CD4-positive, alpha-beta T cell (primary cell): ENCODE measurements at regions not wholly inside any gene's neighbourhood (a gene's known extent, or its start where the extent isn't known, plus 50 kb on each side); places are given as distances from the start of the nearest gene placed in this dataset.

Experiments
- ATAC-seq: fragments of 200-7000 bp; cut with Tn5 transposase; one replicate; pipeline ENCODE4 v1.10.0; 2022; ENCODE audit warnings: mild to moderate bottlenecking; ENCODE audit not compliant: poor library complexity
- CTCF ChIA-PET: fragments of 350-600 bp; sonication (Branson Sonifier 250); formaldehyde crosslinking; loops from one replicate; lab custom pipeline; 2021; ENCODE audit warnings: antibody characterized with exemption, inconsistent platforms; lab: Charles Lee
- POLR2A ChIA-PET: fragments of 350-600 bp; sonication (Branson Sonifier 250); formaldehyde crosslinking; loops from one replicate; lab custom pipeline; 2021; ENCODE audit warnings: antibody characterized with exemption, inconsistent platforms; lab: Charles Lee
- DNase-seq, 14 experiments: peaks; one replicate each; pipeline ENCODE4 v3.0.0-alpha.2; 2013 to 2020; ENCODE audit warnings: mixed read lengths in 2 of 14
- H3K27ac ChIP-seq, 2 donors: one replicate each; pipeline versions ENCODE4 v1.5.1 to v1.7.0; 2013; ENCODE audit warnings: low read length in 2 of 2, low read depth in 1 of 2, mild to moderate bottlenecking in 1 of 2
- H3K27me3 ChIP-seq, 2 experiments: 1 replicate in 1 of 2; 2 replicates in 1 of 2; pipeline versions ENCODE4 v1.6.1 to v1.7.0; 2013; ENCODE audit warnings: low read length in 2 of 2, control low read depth in 1 of 2, mild to moderate bottlenecking in 1 of 2, moderate library complexity in 1 of 2; ENCODE audit not compliant: insufficient read depth in 2 of 2, control insufficient read depth in 1 of 2
- H3K36me3 ChIP-seq: one replicate; pipeline ENCODE4 v1.6.1; 2013; ENCODE audit warnings: low read length, control low read depth; ENCODE audit not compliant: insufficient read depth
- H3K4me1 ChIP-seq: one replicate; pipeline ENCODE4 v1.6.1; 2013; ENCODE audit warnings: low read length, control low read depth; ENCODE audit not compliant: insufficient read depth
- H3K4me3 ChIP-seq: one replicate; pipeline ENCODE4 v1.5.1; 2013; ENCODE audit warnings: mild to moderate bottlenecking, low read length, moderate library complexity
- H3K9me3 ChIP-seq, 2 experiments: 1 replicate in 1 of 2; 2 replicates in 1 of 2; pipeline versions ENCODE4 v1.6.1 to v1.7.0; 2013; ENCODE audit warnings: low read length in 2 of 2, mild to moderate bottlenecking in 2 of 2, control low read depth in 1 of 2, moderate library complexity in 1 of 2; ENCODE audit not compliant: control insufficient read depth in 1 of 2, insufficient read depth in 1 of 2
- H3K27ac Mint-ChIP-seq: one replicate; pipeline ENCODE4 v1.8.0; 2020; ENCODE audit warnings: mixed read lengths
- H3K27me3 Mint-ChIP-seq: one replicate; pipeline ENCODE4 v1.8.0; 2021; ENCODE audit warnings: mixed read lengths
- H3K36me3 Mint-ChIP-seq: one replicate; pipeline ENCODE4 v1.8.0; 2021; ENCODE audit warnings: low read depth, mixed read lengths
- H3K4me1 Mint-ChIP-seq: one replicate; pipeline ENCODE4 v1.8.0; 2021; ENCODE audit warnings: low read depth, mixed read lengths
- H3K4me3 Mint-ChIP-seq: one replicate; pipeline ENCODE4 v1.8.0; 2020; ENCODE audit warnings: mild to moderate bottlenecking, mixed read lengths
- H3K9me3 Mint-ChIP-seq: one replicate; pipeline ENCODE4 v1.8.0; 2020; ENCODE audit warnings: mixed read lengths
- intact Hi-C, 2 experiments: fragments of 100-400 bp; cut with DNase I in 1 of 2; cut with micrococcal nuclease in 1 of 2; formaldehyde crosslinking; loops; one replicate each; pipeline versions ENCODE4 v1.15.1 to v1.9.0; 2023 to 2025; cut with DNase I, micrococcal nuclease
- TF ChIP-seq, protein P1 (sequence below): fragments of 200-600 bp; IDR thresholded peaks from one replicate; pipeline ENCODE4 v1.8.0; 2022; ENCODE audit warnings: antibody characterized with exemption, mild to moderate bottlenecking

GRCh38 chr12:13431041-13431440 lies 234.5 kb downstream of the EMP1 start:
- TF ChIP-seq, protein P1, sequence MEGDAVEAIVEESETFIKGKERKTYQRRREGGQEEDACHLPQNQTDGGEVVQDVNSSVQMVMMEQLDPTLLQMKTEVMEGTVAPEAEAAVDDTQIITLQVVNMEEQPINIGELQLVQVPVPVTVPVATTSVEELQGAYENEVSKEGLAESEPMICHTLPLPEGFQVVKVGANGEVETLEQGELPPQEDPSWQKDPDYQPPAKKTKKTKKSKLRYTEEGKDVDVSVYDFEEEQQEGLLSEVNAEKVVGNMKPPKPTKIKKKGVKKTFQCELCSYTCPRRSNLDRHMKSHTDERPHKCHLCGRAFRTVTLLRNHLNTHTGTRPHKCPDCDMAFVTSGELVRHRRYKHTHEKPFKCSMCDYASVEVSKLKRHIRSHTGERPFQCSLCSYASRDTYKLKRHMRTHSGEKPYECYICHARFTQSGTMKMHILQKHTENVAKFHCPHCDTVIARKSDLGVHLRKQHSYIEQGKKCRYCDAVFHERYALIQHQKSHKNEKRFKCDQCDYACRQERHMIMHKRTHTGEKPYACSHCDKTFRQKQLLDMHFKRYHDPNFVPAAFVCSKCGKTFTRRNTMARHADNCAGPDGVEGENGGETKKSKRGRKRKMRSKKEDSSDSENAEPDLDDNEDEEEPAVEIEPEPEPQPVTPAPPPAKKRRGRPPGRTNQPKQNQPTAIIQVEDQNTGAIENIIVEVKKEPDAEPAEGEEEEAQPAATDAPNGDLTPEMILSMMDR, result no peak
- Histone ChIP-seq H3K36me3 (no peaks in the 10 kb centered on the region), H3K9me3 (peaks cover 0 to 6% of the 10 kb centered on the region in 2 experiments), H3K4me3 (no peak overlapping the region), H3K27me3 (no peaks in the 10 kb centered on the region), H3K27ac (no peak overlapping the region), H3K4me1 (no peaks in the 10 kb centered on the region)
- Mint-ChIP-seq H3K4me1 (no peaks in the 10 kb centered on the region), H3K36me3 (no peaks in the 10 kb centered on the region), H3K27me3 (peaks cover 4% of the 10 kb centered on the region), H3K27ac (no peak overlapping the region), H3K4me3 (no peak overlapping the region), H3K9me3 (peaks cover 5% of the 10 kb centered on the region)
- ATAC-seq, result no peak
- intact Hi-C loops, result no loop called here
- no peak for DNase-seq
- CTCF ChIA-PET, result no interaction called here
- POLR2A ChIA-PET, result no interaction called here

DNA sequence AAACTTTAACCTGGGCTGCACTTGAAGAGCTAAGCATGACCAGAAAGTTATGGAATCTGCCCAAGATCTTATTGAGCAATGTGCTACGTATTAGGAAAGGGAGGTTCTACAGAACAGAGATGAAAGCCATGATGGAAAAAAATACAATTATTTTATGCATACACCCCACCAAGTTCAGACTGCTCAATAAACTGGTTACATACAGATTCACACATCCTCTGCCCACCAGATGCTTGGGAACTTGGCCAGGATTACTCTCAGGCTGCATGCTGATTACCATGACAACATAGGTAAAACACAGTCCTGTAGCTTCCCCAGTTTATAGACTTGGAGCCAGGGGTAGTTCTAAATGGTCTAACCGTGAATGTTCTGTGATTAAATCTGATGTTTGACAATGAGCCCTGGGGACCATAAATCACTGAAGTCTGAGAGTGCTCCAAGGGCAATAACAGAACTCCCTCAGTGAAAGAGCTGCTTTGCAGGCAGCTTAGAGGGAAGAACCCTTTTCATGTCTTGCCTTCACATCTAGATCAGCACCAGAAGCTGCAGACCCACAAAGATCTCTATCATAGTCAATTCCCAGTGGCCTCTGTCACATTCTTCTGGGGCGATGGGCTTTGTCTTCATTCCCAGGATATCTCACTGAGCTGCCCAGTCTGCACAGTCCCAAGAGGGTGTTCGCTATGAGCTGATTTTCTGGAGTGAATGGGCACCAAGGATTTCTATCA lies 232.2 kb downstream of the EMP1 start:
- no peak overlapping the region for H3K27ac Mint-ChIP-seq
- H3K4me3 ChIP-seq, result no peak overlapping the region
- ChIA-PET CTCF (no interaction called here), POLR2A (no interaction called here)
- H3K27me3 Mint-ChIP-seq, result peaks cover 4% of the 10 kb centered on the region
- no peak overlapping the region for H3K27ac ChIP-seq
- H3K9me3 ChIP-seq, result peaks cover 0 to 6% of the 10 kb centered on the region in 2 experiments
- TF ChIP-seq, protein P1, result no peak
- no peaks in the 10 kb centered on the region for H3K4me1 ChIP-seq
- no peaks in the 10 kb centered on the region for H3K36me3 Mint-ChIP-seq
- H3K9me3 Mint-ChIP-seq, result peaks cover 5% of the 10 kb centered on the region
- no peaks in the 10 kb centered on the region for H3K27me3 ChIP-seq
- DNase-seq (no peak), ATAC-seq (no peak)
- intact Hi-C loops, result no loop called here
- H3K4me1 Mint-ChIP-seq, result no peaks in the 10 kb centered on the region
- H3K4me3 Mint-ChIP-seq, result no peak overlapping the region
- H3K36me3 ChIP-seq, result no peaks in the 10 kb centered on the region

- intact Hi-C loops, result no loop called here
- Histone ChIP-seq H3K4me3 (no peak overlapping the region), H3K4me1 (no peaks in the 10 kb centered on the region), H3K27ac (no peak overlapping the region), H3K36me3 (no peaks in the 10 kb centered on the region), H3K27me3 (no peaks in the 10 kb centered on the region), H3K9me3 (peaks cover 0 to 6% of the 10 kb centered on the region in 2 experiments)
- ChIA-PET CTCF (no interaction called here), POLR2A (no interaction called here)
- ATAC-seq, result no peak
- Mint-ChIP-seq H3K9me3 (peaks cover 5% of the 10 kb centered on the region), H3K4me3 (no peak overlapping the region), H3K27me3 (peaks cover 7% of the 10 kb centered on the region), H3K36me3 (no peaks in the 10 kb centered on the region), H3K27ac (no peak overlapping the region), H3K4me1 (no peaks in the 10 kb centered on the region)
- TF ChIP-seq, protein P1, result no peak
- DNase-seq, result no peak
Observed at GRCh38 chr12:13425766-13426165, 229.2 kb downstream of the EMP1 start.
